HUES64 (cell line): ENCODE measurements at regions not wholly inside any gene's neighbourhood (a gene's known extent, or its start where the extent isn't known, plus 50 kb on each side); places are given as distances from the start of the nearest gene placed in this dataset.

ENCODE experiments used
- H3K27ac ChIP-seq: 2 replicates; pipeline ENCODE4 v1.7.0; 2013; ENCODE audit warnings: low read depth, low read length, inconsistent platforms
- H3K27me3 ChIP-seq: 2 replicates; pipeline ENCODE4 v1.6.1; 2013; ENCODE audit warnings: mild to moderate bottlenecking, low read length; ENCODE audit not compliant: insufficient read depth
- H3K36me3 ChIP-seq: 2 replicates; pipeline ENCODE4 v1.6.1; 2013; ENCODE audit warnings: mild to moderate bottlenecking, low read length; ENCODE audit not compliant: insufficient read depth
- H3K4me1 ChIP-seq: 2 replicates; pipeline ENCODE4 v1.6.1; 2013; ENCODE audit warnings: mild to moderate bottlenecking, low read length, moderate library complexity; ENCODE audit not compliant: insufficient read depth
- H3K4me3 ChIP-seq: 2 replicates; pipeline ENCODE4 v1.5.1; 2013; ENCODE audit warnings: mild to moderate bottlenecking, low read length, moderate library complexity
- H3K9ac ChIP-seq: 2 replicates; pipeline ENCODE4 v1.6.1; 2013; ENCODE audit warnings: mild to moderate bottlenecking, low read depth, low read length
- H3K9me3 ChIP-seq: 2 replicates; pipeline ENCODE4 v1.6.1; 2013; ENCODE audit warnings: low read depth, low read length; ENCODE audit not compliant: insufficient read depth
- WGBS: fragments of 150-250, 120-280 bp; methylation state at CpG from one replicate; pipeline ENCODE4 v1.1.7; 2013; ENCODE audit warnings: missing lambda C conversion rate; 5-methylcytosine and 5-hydroxymethylcytosine counted together

GRCh38 chr12:127635838-127636237 is 631.1 kb upstream of the TMEM132C start:
- Histone ChIP-seq H3K27ac (no peak overlapping the region), H3K36me3 (no peaks in the 10 kb centered on the region), H3K9me3 (0 out of 2 replicates have a peak, but pooled peaks cover 3% of the 10 kb centered on the region), H3K4me3 (no peak overlapping the region), H3K4me1 (no peaks in the 10 kb centered on the region), H3K9ac (no peak overlapping the region), H3K27me3 (no peaks in the 10 kb centered on the region)
- WGBS: 93% methylated on average over 4 of the region's 4 CpGs

- H3K4me1 ChIP-seq: no peaks in the 10 kb centered on the region
- WGBS: 80% methylated on average over 1 of the region's 2 CpGs
- H3K9ac ChIP-seq: no peak overlapping the region
- H3K4me3 ChIP-seq: no peak overlapping the region
- 0 out of 2 replicates have a peak, but pooled peaks cover 3% of the 10 kb centered on the region for H3K9me3 ChIP-seq
- no peaks in the 10 kb centered on the region for H3K27me3 ChIP-seq
- no peaks in the 10 kb centered on the region for H3K36me3 ChIP-seq
- H3K27ac ChIP-seq: no peak overlapping the region
Measured at GRCh38 chr12:127636882-127637281, 630.1 kb upstream of the TMEM132C start.

- Histone ChIP-seq H3K9ac (no peak overlapping the region), H3K27me3 (no peaks in the 10 kb centered on the region), H3K36me3 (no peaks in the 10 kb centered on the region), H3K9me3 (no peaks in the 10 kb centered on the region), H3K4me1 (peaks cover 8% of the 10 kb centered on the region; the same call in 1 of the 2 replicates), H3K27ac (no peak overlapping the region), H3K4me3 (no peak overlapping the region)
- 91% methylated on average over 5 of the region's 6 CpGs for WGBS
Measured at GRCh38 chr12:127640181-127640886, 626.6 kb upstream of the TMEM132C start.

GRCh38 chr12:127642208-127642607 is 624.8 kb upstream of the TMEM132C start:
- Histone ChIP-seq H3K27me3 (no peaks in the 10 kb centered on the region), H3K4me3 (no peak overlapping the region), H3K27ac (no peak overlapping the region), H3K4me1 (peaks cover 8% of the 10 kb centered on the region; the same call in 1 of the 2 replicates), H3K9me3 (no peaks in the 10 kb centered on the region), H3K36me3 (no peaks in the 10 kb centered on the region), H3K9ac (no peak overlapping the region)
- WGBS: 96% methylated on average over 8 of the region's 8 CpGs

GRCh38 chr12:127648321-127648720 is 618.6 kb upstream of the TMEM132C start:
- Histone ChIP-seq H3K9ac (no peak overlapping the region), H3K4me3 (no peak overlapping the region), H3K36me3 (no peaks in the 10 kb centered on the region), H3K4me1 (peaks cover 8% of the 10 kb centered on the region; the same call in 1 of the 2 replicates), H3K9me3 (no peaks in the 10 kb centered on the region), H3K27me3 (no peaks in the 10 kb centered on the region), H3K27ac (no peak overlapping the region)
- 88% methylated on average over 5 of the region's 5 CpGs for WGBS

- H3K36me3 ChIP-seq: no peaks in the 10 kb centered on the region
- no peak overlapping the region for H3K27ac ChIP-seq
- H3K4me1 ChIP-seq: no peaks in the 10 kb centered on the region
- H3K9me3 ChIP-seq: no peaks in the 10 kb centered on the region
- H3K4me3 ChIP-seq: no peak overlapping the region
- no peak overlapping the region for H3K9ac ChIP-seq
- no peaks in the 10 kb centered on the region for H3K27me3 ChIP-seq
- 89% methylated on average over 2 of the region's 2 CpGs for WGBS
Measured at GRCh38 chr12:127649961-127650360, 617.0 kb upstream of the TMEM132C start.

GRCh38 chr12:127650626-127651025 is 616.3 kb upstream of the TMEM132C start:
- H3K9me3 ChIP-seq: no peaks in the 10 kb centered on the region
- whole genome bisulfite sequencing: 95% methylated on average over 5 of the region's 5 CpGs
- H3K9ac ChIP-seq: no peak overlapping the region
- H3K27me3 ChIP-seq: no peaks in the 10 kb centered on the region
- no peak overlapping the region for H3K27ac ChIP-seq
- H3K4me3 ChIP-seq: no peak overlapping the region
- H3K36me3 ChIP-seq: no peaks in the 10 kb centered on the region
- H3K4me1 ChIP-seq: no peaks in the 10 kb centered on the region

GRCh38 chr12:127652281-127652680 is 614.7 kb upstream of the TMEM132C start:
- no peaks in the 10 kb centered on the region for H3K27me3 ChIP-seq
- no peak overlapping the region for H3K4me3 ChIP-seq
- H3K9me3 ChIP-seq: no peaks in the 10 kb centered on the region
- no peak overlapping the region for H3K27ac ChIP-seq
- no peak overlapping the region for H3K9ac ChIP-seq
- 0 out of 2 replicates have a peak, but pooled peaks cover 5% of the 10 kb centered on the region for H3K4me1 ChIP-seq
- WGBS: 94% methylated on average over 4 of the region's 4 CpGs
- no peaks in the 10 kb centered on the region for H3K36me3 ChIP-seq

GRCh38 chr12:127654383-127654985 is 612.5 kb upstream of the TMEM132C start:
- Histone ChIP-seq H3K9me3 (no peaks in the 10 kb centered on the region), H3K27ac (no peak overlapping the region), H3K4me3 (no peak overlapping the region), H3K27me3 (no peaks in the 10 kb centered on the region), H3K9ac (no peak overlapping the region), H3K4me1 (0 out of 2 replicates have a peak, but pooled peaks cover 7% of the 10 kb centered on the region), H3K36me3 (no peaks in the 10 kb centered on the region)
- 87% methylated on average over 10 of the region's 10 CpGs for WGBS

- over 99% methylated on average over 3 of the region's 3 CpGs for WGBS
- H3K4me1 ChIP-seq: 0 out of 2 replicates have a peak, but pooled peaks cover 7% of the 10 kb centered on the region
- no peak overlapping the region for H3K27ac ChIP-seq
- no peak overlapping the region for H3K4me3 ChIP-seq
- H3K9me3 ChIP-seq: no peaks in the 10 kb centered on the region
- H3K27me3 ChIP-seq: no peaks in the 10 kb centered on the region
- H3K9ac ChIP-seq: no peak overlapping the region
- no peaks in the 10 kb centered on the region for H3K36me3 ChIP-seq
Measured at GRCh38 chr12:127655691-127656090, 611.3 kb upstream of the TMEM132C start.

GRCh38 chr12:127656266-127656665 is 610.7 kb upstream of the TMEM132C start:
- no peak overlapping the region for H3K4me3 ChIP-seq
- no peak overlapping the region for H3K27ac ChIP-seq
- no peaks in the 10 kb centered on the region for H3K9me3 ChIP-seq
- H3K27me3 ChIP-seq: no peaks in the 10 kb centered on the region
- H3K36me3 ChIP-seq: no peaks in the 10 kb centered on the region
- WGBS: 86% methylated on average over 3 of the region's 3 CpGs
- no peak overlapping the region for H3K9ac ChIP-seq
- 0 out of 2 replicates have a peak, but pooled peaks cover 7% of the 10 kb centered on the region for H3K4me1 ChIP-seq
